CD4-positive, alpha-beta T cell (primary cell): ENCODE measurements at regions not wholly inside any gene's neighbourhood (a gene's known extent, or its start where the extent isn't known, plus 50 kb on each side); places are given as distances from the start of the nearest gene placed in this dataset.

ENCODE experiments used
- ATAC-seq: fragments of 200-7000 bp; cut with Tn5 transposase; one replicate; pipeline ENCODE4 v1.10.0; 2022; ENCODE audit warnings: mild to moderate bottlenecking; ENCODE audit not compliant: poor library complexity
- CTCF ChIA-PET: fragments of 350-600 bp; sonication (Branson Sonifier 250); formaldehyde crosslinking; loops from one replicate; lab custom pipeline; 2021; ENCODE audit warnings: antibody characterized with exemption, inconsistent platforms; lab: Charles Lee
- POLR2A ChIA-PET: fragments of 350-600 bp; sonication (Branson Sonifier 250); formaldehyde crosslinking; loops from one replicate; lab custom pipeline; 2021; ENCODE audit warnings: antibody characterized with exemption, inconsistent platforms; lab: Charles Lee
- DNase-seq, 14 experiments: peaks; one replicate each; pipeline ENCODE4 v3.0.0-alpha.2; 2013 to 2020; ENCODE audit warnings: mixed read lengths in 2 of 14
- H3K27ac ChIP-seq, 2 donors: one replicate each; pipeline versions ENCODE4 v1.5.1 to v1.7.0; 2013; ENCODE audit warnings: low read length in 2 of 2, low read depth in 1 of 2, mild to moderate bottlenecking in 1 of 2
- H3K27me3 ChIP-seq, 2 experiments: 1 replicate in 1 of 2; 2 replicates in 1 of 2; pipeline versions ENCODE4 v1.6.1 to v1.7.0; 2013; ENCODE audit warnings: low read length in 2 of 2, control low read depth in 1 of 2, mild to moderate bottlenecking in 1 of 2, moderate library complexity in 1 of 2; ENCODE audit not compliant: insufficient read depth in 2 of 2, control insufficient read depth in 1 of 2
- H3K36me3 ChIP-seq: one replicate; pipeline ENCODE4 v1.6.1; 2013; ENCODE audit warnings: low read length, control low read depth; ENCODE audit not compliant: insufficient read depth
- H3K4me1 ChIP-seq: one replicate; pipeline ENCODE4 v1.6.1; 2013; ENCODE audit warnings: low read length, control low read depth; ENCODE audit not compliant: insufficient read depth
- H3K4me3 ChIP-seq: one replicate; pipeline ENCODE4 v1.5.1; 2013; ENCODE audit warnings: mild to moderate bottlenecking, low read length, moderate library complexity
- H3K9me3 ChIP-seq, 2 experiments: 1 replicate in 1 of 2; 2 replicates in 1 of 2; pipeline versions ENCODE4 v1.6.1 to v1.7.0; 2013; ENCODE audit warnings: low read length in 2 of 2, mild to moderate bottlenecking in 2 of 2, control low read depth in 1 of 2, moderate library complexity in 1 of 2; ENCODE audit not compliant: control insufficient read depth in 1 of 2, insufficient read depth in 1 of 2
- H3K27ac Mint-ChIP-seq: one replicate; pipeline ENCODE4 v1.8.0; 2020; ENCODE audit warnings: mixed read lengths
- H3K27me3 Mint-ChIP-seq: one replicate; pipeline ENCODE4 v1.8.0; 2021; ENCODE audit warnings: mixed read lengths
- H3K36me3 Mint-ChIP-seq: one replicate; pipeline ENCODE4 v1.8.0; 2021; ENCODE audit warnings: low read depth, mixed read lengths
- H3K4me1 Mint-ChIP-seq: one replicate; pipeline ENCODE4 v1.8.0; 2021; ENCODE audit warnings: low read depth, mixed read lengths
- H3K4me3 Mint-ChIP-seq: one replicate; pipeline ENCODE4 v1.8.0; 2020; ENCODE audit warnings: mild to moderate bottlenecking, mixed read lengths
- H3K9me3 Mint-ChIP-seq: one replicate; pipeline ENCODE4 v1.8.0; 2020; ENCODE audit warnings: mixed read lengths
- intact Hi-C, 2 experiments: fragments of 100-400 bp; cut with DNase I in 1 of 2; cut with micrococcal nuclease in 1 of 2; formaldehyde crosslinking; loops; one replicate each; pipeline versions ENCODE4 v1.15.1 to v1.9.0; 2023 to 2025; cut with DNase I, micrococcal nuclease
- TF ChIP-seq, protein P1 (sequence below): fragments of 200-600 bp; IDR thresholded peaks from one replicate; pipeline ENCODE4 v1.8.0; 2022; ENCODE audit warnings: antibody characterized with exemption, mild to moderate bottlenecking

DNA sequence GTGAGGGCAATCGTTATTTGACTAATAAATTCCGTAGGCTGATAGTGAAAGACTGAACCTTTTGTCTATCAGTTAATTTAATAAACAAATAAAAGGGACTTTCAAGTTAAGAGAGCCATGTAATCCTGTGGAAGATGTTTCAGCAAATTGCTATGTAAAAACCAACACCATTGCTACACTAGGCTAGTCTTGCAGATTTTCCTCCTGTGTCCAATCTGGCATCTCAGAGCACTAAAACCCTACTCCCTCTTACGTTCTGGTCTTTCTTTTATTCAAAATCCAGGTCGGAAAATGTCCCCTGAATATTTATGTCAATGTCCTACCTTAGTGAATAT, 478.8 kb upstream of the TNC start:
- ATAC-seq (no peak), DNase-seq (no peak)
- Mint-ChIP-seq H3K27me3 (peaks cover 61% of the 10 kb centered on the region), H3K27ac (no peak overlapping the region), H3K9me3 (no peaks in the 10 kb centered on the region), H3K4me3 (no peak overlapping the region), H3K36me3 (no peaks in the 10 kb centered on the region), H3K4me1 (no peaks in the 10 kb centered on the region)
- Histone ChIP-seq H3K9me3 (no peaks in the 10 kb centered on the region), H3K27me3 (peaks cover 2 to 19% of the 10 kb centered on the region in 2 experiments), H3K4me1 (no peaks in the 10 kb centered on the region), H3K36me3 (no peaks in the 10 kb centered on the region), H3K27ac (no peak overlapping the region), H3K4me3 (no peak overlapping the region)
- POLR2A ChIA-PET = no interaction called here
- TF ChIP-seq, protein P1, sequence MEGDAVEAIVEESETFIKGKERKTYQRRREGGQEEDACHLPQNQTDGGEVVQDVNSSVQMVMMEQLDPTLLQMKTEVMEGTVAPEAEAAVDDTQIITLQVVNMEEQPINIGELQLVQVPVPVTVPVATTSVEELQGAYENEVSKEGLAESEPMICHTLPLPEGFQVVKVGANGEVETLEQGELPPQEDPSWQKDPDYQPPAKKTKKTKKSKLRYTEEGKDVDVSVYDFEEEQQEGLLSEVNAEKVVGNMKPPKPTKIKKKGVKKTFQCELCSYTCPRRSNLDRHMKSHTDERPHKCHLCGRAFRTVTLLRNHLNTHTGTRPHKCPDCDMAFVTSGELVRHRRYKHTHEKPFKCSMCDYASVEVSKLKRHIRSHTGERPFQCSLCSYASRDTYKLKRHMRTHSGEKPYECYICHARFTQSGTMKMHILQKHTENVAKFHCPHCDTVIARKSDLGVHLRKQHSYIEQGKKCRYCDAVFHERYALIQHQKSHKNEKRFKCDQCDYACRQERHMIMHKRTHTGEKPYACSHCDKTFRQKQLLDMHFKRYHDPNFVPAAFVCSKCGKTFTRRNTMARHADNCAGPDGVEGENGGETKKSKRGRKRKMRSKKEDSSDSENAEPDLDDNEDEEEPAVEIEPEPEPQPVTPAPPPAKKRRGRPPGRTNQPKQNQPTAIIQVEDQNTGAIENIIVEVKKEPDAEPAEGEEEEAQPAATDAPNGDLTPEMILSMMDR = no peak
- CTCF ChIA-PET = no interaction called here
- intact Hi-C loops = loop anchor here (10.0 kb wide), 1 partner anchor 1268 kb away; no protein-coding TSS in a partner anchor

DNA sequence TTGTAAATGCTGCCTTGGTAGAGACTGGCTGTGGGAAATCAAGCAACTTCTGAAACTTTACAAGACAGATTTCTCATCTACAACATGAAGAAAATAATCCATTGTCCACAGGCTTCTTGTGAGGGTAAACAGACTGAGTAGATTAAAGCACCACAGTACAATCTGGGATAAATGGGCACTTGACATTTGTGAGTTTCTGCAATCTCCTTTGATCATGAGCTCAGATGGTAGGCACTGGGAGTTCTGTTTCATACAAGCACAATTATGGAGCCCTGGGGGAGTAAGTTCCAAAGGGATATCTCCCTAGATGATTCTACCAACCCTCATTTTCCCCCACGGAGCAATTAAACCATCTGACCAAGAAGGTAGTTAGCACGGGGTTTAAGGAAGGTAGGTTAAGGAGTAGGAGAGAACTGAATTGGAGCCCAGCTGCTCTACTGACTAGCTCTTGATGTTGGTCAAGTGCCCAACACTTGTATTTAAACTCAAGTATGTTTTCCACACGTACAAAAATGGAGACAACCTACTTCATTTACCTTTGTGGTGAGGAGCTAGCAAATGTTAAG, 479.5 kb upstream of the TNC start:
- Histone ChIP-seq H3K36me3 (no peaks in the 10 kb centered on the region), H3K9me3 (no peaks in the 10 kb centered on the region), H3K4me1 (no peaks in the 10 kb centered on the region), H3K27ac (no peak overlapping the region), H3K4me3 (no peak overlapping the region), H3K27me3 (peaks cover 2 to 21% of the 10 kb centered on the region in 2 experiments)
- H3K36me3 Mint-ChIP-seq = no peaks in the 10 kb centered on the region
- intact Hi-C loops = loop anchor here (10.0 kb wide), 1 partner anchor 1267 kb away; no protein-coding TSS in a partner anchor
- ATAC-seq = no peak
- TF ChIP-seq, protein P1 = no peak
- DNase-seq = no peak
- H3K9me3 Mint-ChIP-seq = no peaks in the 10 kb centered on the region
- CTCF ChIA-PET = no interaction called here
- no peak overlapping the region for H3K27ac Mint-ChIP-seq
- POLR2A ChIA-PET = no interaction called here
- no peaks in the 10 kb centered on the region for H3K4me1 Mint-ChIP-seq
- H3K27me3 Mint-ChIP-seq = peaks cover 63% of the 10 kb centered on the region
- no peak overlapping the region for H3K4me3 Mint-ChIP-seq

DNA sequence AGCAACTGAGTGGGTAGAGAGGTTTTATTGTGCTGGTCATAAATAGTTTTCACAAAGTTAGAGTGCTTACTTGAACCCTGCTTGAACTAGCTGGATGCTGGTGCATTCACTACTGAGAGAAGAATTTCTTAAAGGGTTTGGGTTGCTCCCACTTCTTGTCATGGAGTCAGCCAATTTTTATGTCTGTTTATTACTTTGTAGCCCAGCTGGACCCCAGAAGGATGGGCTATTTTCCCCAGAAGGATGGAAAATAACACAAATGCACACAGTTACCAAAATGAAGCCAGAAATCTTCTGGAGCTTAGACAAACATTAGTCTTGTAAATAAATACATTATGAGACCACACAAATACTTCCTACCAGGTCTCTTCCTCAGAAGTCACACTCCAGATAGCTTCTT, 480.8 kb upstream of the TNC start:
- ChIA-PET CTCF (no interaction called here), POLR2A (no interaction called here)
- H3K4me1 Mint-ChIP-seq = no peaks in the 10 kb centered on the region

More for the DNA sequence above, 480.8 kb upstream of the TNC start:
- H3K36me3 Mint-ChIP-seq = no peaks in the 10 kb centered on the region
- H3K36me3 ChIP-seq = no peaks in the 10 kb centered on the region
- H3K27ac Mint-ChIP-seq = no peak overlapping the region
- ATAC-seq (no peak), DNase-seq (no peak)
- H3K27ac ChIP-seq = no peak overlapping the region
- peaks cover 2 to 21% of the 10 kb centered on the region in 2 experiments for H3K27me3 ChIP-seq
- no peaks in the 10 kb centered on the region for H3K9me3 Mint-ChIP-seq
- H3K9me3 ChIP-seq = no peaks in the 10 kb centered on the region
- no peak overlapping the region for H3K4me3 ChIP-seq
- TF ChIP-seq, protein P1 = no peak
- H3K27me3 Mint-ChIP-seq = peaks cover 58% of the 10 kb centered on the region
- no peak overlapping the region for H3K4me3 Mint-ChIP-seq
- H3K4me1 ChIP-seq = no peaks in the 10 kb centered on the region
- intact Hi-C loops = loop anchor here (10.0 kb wide), 1 partner anchor 1266 kb away; no protein-coding TSS in a partner anchor
